Left forelimb (tissue), 1 donor: ENCODE measurements at regions not wholly inside any gene's neighbourhood (a gene's known extent, or its start where the extent isn't known, plus 50 kb on each side); places are given as distances from the start of the nearest gene placed in this dataset.

Experiments used
- DNase-seq: peaks from one replicate; pipeline ENCODE4 v3.0.0-alpha.2; 2018; ENCODE audit warnings: low spot score

DNA sequence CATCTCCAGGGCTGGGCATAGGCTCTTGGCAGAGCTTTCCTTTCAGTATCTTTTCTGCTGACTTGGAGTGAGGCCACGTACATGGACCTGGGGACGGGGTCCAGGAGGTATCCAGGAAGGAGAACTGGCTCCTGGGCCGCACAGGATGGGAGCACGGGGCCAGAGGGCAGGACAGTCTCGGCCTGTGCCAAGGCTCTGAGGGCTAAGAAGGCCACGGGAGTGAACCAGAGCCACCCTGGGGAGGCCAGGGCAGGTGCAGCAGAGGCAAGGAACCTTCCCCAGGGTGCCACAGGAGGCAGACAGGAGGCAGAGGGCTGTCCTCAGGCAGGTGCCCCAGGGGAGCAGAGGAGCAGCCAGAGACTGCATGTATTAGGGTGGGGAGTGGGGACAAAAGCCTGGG is 50.3 kb downstream of the PLXNA1 start:
- DNase-seq = no peak

DNA sequence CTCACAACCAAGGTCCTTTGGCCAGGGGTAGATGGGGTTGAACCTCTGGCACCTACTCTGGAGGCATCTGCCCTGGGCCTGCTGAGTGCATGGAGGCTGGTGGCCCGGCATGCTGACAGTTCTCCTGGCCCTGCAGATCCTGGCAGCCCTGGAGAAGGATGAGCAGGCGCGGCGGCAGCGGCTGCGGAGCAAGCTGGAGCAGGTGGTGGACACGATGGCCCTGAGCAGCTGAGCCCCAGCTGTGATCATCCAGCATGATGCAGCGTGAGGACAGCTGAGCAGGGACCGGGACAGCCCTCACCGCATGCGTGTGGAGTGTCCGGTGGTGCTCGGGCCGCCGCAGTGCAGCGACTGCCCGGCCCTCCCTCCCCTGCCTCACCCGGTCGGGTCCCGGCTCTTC is 50.9 kb downstream of the PLXNA1 start:
- DNase-seq = peak; percentile 76

DNA sequence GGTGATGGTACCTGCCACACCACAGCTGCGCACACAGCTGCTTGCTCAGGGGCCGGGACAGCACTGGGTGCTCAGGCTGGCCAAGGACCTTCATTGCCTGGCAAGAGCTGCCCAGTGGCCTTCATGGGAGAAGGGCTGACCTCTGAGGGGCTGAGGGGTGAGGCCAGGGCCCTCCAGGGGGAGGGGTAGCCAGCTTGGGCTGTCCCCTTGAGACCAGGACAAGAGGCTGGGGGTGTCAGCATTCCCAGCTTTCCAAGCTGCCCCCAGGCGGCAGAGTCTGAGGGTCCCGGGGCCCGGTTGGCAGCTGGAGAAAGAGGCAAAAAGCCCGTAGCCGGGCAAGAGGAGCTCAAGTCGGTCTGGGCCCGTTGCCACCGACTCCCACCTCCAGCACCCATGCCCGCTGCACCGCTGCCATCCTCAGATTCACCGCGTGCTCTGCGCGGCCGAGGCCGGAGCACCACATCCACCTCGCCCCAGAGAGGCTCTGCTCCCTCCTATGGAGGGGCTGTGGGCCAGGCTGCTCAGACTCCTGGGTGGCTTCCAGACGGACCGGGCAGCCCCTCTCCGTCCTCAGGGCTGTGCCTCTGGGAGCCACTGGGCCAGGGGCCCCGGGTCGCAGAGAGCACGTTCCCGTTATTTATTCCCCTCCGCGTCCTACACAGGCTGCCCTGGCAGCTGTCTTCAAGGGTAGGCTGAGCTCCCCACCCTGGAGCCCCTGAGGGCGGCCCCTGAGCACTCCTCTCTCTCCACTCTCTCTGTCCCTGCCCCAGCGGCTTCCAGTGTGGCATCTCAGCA is 51.5 kb downstream of the PLXNA1 start:
- no peak for DNase-seq

DNA sequence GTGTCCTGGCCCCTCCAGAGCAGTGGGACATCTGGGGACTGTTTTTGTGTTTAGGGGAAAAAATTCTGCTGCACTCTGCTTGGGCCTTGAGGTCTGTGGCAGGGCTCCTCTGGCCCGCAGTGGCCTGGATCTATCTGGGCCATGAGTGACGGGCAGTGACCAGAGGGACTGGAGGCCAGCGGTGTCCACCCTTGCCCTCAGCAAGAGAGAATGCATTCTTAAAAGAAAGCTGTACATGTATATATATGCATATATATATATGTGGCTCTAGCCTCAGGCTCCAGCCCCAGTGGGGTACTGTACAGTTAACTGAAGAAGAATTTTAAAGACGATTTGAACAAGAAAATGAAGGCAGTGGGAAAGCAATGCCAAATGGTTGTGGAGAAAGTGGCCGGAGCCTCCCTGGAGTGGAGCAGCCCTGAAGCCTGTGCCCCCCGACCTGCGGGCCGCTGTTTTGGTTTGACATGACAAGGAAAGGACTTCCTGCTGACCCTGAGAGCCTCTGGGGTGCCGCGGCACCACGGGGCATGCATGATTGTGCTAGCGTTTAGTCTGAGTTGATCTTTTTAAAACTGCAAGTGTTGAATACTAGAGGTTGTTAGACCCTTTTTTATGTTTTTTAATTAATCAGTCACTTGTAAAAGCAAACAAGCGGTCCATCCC is 52.2 kb downstream of the PLXNA1 start:
- DNase-seq = no peak

DNA sequence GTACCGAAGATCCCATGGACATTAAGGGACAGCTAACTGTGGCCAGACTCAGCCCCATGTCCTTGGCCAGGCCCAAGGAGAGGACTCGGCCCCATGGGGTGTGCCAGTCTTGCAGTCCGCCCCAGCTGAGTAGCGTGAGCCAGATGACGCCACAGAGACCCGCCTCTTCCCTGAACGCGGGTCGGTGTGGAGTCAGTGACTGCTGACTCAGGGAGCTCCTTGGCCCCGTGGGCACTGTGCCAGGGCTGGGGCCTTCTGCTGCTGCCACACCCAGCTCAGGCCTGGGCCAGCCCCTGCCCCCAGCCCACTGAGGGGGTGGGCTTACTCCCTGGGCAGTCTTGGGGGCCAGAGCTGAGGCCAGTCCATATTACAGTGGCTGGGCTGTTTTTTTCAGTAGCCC is 52.8 kb downstream of the PLXNA1 start:
- DNase-seq = no peak

DNA sequence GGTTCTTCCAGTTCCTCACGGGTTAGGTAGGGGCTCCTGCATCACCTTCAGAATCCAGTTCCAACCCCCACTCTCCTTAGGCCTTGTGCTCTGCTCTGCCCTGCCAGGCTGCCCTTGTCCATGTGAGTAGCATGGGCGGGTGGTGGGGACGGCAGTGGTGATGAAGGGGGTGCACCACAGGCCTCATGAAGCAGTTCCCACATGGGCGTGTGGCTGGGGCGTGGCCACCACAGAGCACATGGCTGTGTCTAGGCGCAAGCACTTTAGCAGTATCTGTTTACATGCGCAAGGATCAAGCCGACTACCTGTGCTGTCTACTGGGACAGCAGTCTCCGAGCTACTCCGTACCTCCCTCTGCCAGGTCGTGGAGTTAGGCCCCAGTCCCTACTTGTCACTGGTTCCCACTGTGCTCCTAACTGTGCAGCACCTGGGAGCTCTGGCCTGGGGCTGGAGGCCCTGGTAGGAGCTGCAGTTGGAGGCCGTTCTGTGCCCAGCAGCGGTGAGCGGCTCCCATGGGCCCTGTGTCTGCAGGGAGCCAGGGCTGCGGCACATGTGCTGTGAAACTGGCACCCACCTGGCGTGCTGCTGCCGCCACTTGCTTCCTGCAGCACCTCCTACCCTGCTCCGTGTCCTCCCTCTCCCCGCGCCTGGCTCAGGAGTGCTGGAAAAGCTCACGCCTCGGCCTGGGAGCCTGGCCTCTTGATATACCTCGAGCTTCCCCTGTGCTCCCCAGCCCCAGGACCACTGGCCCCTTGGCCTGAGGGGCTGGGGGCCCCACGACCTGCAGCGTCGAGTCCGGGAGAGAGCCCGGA is 53.5 kb downstream of the PLXNA1 start:
- DNase-seq = no peak

DNA sequence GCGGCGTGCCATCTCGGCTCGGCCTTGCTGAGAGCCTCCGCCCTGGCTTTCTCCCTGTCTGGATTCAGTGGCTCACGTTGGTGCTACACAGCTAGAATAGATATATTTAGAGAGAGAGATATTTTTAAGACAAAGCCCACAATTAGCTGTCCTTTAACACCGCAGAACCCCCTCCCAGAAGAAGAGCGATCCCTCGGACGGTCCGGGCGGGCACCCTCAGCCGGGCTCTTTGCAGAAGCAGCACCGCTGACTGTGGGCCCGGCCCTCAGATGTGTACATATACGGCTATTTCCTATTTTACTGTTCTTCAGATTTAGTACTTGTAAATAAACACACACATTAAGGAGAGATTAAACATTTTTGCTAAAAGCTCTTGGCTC is 54.1 kb downstream of the PLXNA1 start:
- no peak for DNase-seq

DNA sequence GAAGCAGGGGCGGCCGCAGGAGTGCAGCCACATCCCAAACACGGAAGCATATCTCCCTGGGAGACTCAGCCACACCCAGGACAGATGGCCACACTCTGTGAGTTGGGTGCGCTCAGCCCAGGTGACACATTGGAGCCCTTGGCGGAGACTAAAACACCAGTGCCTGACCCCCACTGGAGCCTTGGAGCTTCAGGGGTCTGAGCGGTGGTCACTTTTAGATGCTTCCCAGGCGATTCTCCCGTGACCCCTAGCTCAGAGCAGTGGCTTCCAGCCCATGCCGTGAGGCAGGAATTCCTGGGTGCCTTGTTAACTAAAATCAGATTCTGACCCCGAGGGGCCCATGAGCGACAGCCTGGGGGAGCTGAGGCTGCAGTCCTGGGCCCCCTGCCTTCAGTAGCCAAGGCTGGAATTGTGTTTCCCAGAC is 54.5 kb downstream of the PLXNA1 start:
- no peak for DNase-seq

DNA sequence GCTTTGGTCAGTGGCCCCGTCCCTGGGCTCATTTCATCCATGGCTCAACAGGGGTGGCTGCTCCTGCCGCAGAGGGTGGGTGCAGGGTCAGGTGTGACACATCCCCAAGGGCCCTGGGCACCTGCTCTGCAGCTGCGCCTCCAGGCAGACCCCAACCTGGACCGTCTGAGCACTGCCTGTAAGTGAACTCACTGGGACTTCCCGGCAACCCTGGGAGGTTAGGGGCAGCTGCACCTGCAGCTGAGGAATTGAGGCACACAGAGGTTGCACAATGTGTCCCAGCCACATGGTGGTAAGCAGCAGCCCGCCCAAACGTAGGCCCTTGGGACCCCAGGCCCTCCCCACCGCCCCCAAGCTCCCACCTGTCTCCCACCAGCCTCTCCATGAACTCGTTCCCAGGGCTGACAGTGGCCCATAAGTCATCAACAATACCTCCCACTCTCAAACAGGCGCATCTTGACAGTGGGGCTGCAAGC is 55.1 kb downstream of the PLXNA1 start:
- DNase-seq = no peak

DNA sequence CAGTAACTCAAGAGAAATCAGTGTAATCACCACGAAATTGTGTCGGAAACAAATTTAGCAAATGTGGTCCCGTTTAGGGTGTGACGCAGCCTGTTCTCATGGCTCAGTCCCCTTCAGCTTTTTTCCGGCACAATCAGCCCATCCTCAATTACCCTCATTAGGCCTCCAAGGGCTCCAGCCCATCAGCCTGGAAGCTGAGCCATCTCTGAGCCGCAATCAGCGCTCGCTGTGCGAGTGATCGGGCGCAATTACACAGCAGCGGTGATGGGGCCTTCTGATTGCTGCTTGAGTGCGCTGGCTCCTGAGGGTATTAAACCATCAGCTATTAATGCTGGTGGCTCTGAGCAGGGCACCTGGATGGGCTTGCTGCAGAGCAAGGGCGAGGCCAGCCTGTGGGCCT is 55.6 kb downstream of the PLXNA1 start:
- DNase-seq = no peak

DNA sequence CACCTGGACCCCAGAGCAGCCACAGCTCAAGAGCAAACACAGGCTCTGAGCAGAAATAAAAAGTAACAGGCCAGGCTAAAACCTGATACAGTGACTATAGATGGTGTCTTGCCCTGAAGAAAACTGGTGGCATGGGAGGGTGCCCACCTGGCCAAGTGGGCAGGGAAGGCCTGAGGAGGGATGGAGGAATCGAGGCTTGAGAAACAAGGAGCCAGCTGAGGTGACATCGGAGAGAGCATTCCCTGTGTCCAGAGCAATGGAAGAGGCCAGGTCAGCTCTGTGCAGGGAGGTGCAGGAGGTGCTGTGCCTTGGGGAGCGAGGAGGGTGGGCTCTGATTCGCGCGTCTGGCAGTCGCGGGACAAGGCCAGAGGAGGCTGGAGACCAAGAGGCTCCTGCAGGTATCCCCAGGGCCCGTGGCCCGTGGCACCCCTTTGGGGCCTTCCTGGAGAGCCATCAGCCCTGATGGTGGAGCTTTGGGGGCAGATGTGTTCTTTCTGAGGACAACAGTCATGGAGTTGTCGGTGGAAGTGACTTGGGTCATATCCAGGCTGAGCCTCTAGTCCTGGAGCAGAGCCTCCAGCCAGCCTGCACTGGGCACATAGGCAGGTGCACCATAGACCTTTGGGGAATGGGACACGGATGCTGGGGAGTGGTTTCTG is 56.1 kb downstream of the PLXNA1 start:
- no peak for DNase-seq

DNA sequence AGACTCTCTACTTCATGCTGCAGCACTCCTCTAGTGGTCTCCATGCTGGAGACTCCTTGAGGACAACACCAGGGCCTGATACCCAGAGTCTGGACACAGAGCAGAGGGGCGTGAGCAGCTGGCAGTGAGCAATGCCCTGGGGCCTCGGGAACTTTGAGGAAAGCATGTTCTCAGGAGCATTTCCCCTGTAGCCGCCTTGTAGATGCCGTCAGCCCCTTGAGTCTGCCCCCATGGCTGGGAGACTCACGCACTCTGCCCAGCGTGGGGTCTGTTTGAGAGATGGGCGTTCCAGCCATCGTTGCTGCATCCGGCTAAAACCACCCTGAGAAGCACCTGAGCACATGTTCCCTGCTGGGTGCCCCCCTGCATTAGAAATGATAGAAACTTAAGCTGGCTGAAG is 56.8 kb downstream of the PLXNA1 start:
- DNase-seq = no peak

DNA sequence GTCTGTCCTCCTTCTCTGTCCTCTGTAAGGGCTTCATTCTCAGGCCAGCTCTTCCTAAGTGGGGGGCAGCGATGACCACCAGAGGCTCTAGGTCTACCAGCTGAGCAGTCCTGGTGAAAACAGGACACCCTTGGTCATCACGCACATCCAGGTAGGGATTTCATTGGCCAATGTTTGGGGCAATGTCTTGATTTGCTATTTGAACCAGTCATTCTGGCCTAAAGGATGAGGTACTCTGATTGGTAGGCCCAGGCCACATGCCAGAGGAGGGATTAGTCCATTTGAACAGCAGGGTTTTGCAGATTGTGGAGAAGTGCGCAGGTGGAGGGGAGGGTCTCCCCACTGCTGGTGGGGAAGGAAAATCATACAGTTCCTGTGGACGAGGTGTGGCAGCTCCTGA is 57.3 kb downstream of the PLXNA1 start:
- no peak for DNase-seq

DNA sequence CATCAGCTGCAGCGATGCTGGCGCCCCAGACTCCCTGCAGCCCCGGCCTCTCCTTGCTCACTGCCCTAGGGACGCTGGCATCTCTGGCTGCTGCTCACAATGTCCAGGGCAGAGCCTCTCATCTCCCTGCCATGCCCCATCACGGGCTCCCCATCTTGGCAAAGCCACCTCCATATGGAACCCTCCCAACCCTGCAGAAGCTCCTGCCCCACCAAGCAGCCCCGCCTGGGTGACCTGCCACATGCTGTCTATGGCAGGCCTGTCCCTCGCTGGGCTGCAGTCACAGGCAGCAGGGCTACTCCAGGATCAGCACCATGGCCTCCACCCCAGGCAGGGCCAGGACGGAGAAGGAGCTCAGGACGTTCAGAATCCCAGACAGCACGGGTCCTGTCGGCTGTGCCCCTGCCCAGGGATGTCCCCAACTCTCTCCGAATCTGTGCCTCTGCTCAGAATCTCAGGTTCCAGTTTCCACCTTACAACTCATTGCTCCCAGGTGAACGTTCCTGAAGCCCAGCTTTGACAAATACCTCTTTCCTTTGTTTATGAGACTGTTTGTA is 58.4 kb downstream of the PLXNA1 start:
- DNase-seq = no peak

DNA sequence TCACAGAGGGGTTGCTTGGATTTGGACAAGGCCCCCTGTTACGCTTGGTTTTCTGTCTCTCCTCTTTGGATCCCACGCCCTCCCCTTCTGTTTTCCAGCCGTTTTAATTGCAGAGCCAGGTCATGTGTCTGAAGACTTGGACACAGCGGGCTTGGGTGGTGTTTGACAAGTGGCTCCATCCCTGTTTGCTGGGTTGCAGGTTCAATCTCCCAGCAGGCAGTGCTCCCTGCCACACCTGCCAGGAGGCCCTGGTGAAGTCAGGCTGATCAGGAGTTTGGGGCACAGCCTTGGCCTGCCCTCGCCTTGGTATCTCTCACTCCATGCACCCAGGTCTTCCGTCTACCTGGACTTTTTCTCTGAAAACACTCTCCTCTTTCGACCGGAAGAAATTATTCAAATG is 59.0 kb downstream of the PLXNA1 start:
- no peak for DNase-seq

DNA sequence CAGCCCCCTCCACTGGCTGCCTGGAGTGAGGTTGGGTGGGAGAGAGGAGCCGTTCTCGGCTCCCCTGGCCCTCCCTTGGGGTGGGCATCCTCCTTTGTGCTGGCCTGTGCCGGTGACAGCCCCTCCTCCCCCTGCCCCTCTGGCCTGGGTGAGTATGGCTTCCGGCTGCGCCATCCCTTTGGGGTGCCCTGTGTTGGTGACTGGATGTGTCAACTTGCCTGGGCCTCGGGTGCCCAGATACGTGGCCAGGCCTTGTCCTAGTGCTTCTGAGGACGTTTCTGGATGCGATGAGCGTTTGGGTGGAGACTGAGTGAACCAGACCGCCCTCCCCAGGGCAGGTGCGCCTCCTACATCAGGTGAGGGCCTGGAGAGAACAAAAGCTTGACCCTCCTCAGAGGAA is 59.7 kb downstream of the PLXNA1 start:
- DNase-seq = no peak

DNA sequence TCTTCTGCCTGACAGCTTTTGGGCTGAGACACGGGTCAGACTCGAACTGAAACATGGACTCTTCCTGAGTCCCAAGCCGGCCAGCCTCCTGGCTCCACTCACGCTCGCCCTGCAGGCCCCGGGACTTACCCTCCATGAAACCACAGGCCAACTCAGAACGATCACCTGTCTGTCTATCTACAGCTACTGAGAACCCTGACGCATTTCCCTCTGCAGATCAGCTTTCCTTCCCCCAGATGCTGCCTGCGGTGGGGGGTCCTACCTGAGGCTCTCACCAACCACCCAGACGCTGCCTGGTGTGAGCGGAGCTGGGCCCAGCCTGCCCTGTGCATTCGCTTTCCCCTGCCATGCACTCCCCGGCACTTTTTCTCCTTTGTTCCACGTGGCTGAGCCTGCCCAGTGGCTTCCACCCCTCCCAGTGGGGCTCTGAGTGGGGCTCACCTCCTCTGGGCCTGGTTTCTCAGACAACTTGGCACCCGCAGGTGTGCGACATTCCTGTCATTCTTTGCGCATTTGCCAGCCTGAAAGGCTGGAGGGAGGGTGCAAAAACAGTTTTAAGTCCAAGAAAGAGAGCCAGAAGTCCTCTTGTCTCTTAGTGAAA is 60.2 kb downstream of the PLXNA1 start:
- no peak for DNase-seq

DNA sequence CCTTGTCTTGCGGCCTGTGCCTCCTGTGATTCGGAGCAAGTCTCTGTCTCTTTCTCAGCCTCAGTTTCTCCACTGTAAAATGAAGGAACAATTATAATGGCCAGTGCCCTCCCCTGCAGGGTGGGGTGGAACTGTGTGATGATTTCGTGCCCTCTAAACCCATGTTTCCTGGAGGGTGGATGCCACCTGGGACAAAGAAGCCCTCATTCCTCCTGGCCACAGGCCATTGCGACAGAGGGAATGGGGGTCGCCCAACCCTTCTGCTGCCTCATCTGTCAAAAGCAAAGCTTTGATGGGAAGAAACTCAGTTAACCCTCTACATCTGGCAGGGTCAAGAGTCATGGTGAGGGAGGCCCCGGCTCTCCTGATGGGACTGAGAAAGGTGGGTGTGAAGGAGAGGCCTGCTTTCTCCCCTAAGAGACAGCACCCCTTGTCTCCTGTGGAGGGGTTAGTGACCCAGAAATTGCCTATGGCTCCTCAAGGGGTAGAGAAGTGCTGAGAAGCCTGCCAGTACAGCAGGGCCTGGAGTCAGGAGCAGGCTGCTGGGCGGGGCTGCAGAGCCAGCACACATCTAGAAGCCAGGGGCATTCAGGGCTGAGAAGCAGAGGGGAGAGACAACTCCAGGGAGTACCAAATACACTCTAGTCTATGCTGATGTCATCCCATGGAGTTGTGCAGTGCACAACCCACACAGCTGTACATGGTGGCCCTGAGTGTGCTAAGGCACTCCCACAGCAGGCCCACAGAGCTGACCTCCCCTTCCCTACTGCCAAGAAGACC is 61.0 kb downstream of the PLXNA1 start:
- DNase-seq = no peak

DNA sequence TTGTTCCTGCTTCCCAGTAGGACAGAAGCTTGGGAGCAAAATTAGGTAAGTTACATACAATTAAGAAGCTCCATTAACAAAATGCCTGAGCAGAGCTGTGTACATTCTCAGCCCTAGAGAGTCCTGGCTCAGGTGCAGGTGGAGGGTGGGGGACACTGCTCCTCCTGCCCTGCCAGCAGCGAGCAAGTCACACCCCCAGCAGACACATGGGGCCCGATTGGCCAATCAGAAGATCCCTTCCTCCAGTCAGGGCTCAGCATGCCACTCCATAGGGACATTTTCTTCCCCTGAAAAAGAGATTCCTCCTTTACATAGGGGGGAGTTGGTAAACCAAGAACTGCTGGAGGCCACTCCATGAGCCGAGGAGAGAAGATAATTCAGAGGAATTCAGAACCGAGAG is 62.1 kb downstream of the PLXNA1 start:
- DNase-seq = no peak

DNA sequence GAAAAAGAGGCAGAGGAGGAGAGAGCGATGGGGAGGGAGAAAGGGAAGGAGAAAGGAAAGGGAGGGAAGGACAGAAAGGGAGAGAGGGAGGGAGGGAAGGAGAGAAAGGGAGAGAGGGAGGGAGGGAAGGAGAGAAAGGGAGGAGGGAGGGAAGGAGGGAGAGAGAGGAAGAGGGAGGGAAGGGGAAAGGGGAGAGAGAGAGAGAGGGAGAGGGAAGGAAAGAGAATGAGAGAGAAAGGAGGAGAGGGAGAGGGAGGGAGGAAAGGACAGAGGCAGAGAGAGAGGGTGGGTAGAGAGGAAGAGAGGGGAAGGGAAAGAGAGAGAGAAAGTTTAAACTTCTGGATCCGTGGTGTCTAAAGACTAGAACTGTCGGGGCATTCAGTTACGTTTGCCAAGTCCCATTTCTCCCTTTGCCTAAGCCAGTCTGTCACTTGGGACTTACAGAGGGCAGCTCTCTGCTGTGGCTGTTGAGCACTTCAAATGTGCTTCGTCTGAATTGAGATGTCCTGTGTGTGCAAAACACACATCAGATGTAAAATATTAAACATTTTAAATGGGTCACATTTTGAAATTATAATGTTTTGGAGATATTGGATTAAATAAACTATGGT is 62.6 kb downstream of the PLXNA1 start:
- no peak for DNase-seq
